OCI-LY1 (cell line): ENCODE measurements at regions not wholly inside any gene's neighbourhood (a gene's known extent, or its start where the extent isn't known, plus 50 kb on each side); places are given as distances from the start of the nearest gene placed in this dataset.

Experiments used
- EZH2 ChIP-seq: fragments of 200-600 bp; sonication (generic), shearing (Covaris generic); IDR thresholded peaks from 2 replicates; pipeline ENCODE4 v1.8.0; 2017; ENCODE audit warnings: borderline replicate concordance, mixed run types, mild to moderate bottlenecking, antibody characterized with exemption, low read length, moderate library complexity, mixed read lengths
- TF ChIP-seq, protein P1 (sequence below): fragments of 200-600 bp; sonication (generic), shearing (Covaris generic); IDR thresholded peaks from 2 replicates; pipeline ENCODE4 v1.5.1; 2017; ENCODE audit warnings: mild to moderate bottlenecking, antibody characterized with exemption, low read length, moderate library complexity, mixed read lengths

DNA sequence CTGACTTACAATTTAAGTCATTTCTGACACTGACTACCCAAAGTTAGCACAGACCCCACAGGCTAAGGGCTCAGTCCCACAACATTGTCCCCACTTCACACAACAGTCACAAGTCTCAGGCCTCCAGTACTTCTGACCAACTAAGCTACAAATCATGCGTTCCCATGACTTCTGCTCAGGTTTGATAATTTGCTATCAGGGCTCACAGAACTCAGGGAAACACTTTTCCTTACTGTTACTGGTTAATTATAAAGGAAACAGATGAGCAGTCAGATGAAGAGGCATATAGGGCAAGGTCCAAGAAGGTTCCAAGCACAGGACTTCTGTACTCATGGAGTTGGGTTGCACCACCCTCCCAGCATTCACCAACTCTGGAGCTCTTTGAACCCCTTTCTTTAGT, 151.2 kb upstream of the TNR start:
- TF ChIP-seq, protein P1, sequence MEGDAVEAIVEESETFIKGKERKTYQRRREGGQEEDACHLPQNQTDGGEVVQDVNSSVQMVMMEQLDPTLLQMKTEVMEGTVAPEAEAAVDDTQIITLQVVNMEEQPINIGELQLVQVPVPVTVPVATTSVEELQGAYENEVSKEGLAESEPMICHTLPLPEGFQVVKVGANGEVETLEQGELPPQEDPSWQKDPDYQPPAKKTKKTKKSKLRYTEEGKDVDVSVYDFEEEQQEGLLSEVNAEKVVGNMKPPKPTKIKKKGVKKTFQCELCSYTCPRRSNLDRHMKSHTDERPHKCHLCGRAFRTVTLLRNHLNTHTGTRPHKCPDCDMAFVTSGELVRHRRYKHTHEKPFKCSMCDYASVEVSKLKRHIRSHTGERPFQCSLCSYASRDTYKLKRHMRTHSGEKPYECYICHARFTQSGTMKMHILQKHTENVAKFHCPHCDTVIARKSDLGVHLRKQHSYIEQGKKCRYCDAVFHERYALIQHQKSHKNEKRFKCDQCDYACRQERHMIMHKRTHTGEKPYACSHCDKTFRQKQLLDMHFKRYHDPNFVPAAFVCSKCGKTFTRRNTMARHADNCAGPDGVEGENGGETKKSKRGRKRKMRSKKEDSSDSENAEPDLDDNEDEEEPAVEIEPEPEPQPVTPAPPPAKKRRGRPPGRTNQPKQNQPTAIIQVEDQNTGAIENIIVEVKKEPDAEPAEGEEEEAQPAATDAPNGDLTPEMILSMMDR, result no peak
- no peak for TF ChIP-seq EZH2
